ENCODE measurements at regions not wholly inside any gene's neighbourhood (a gene's known extent, or its start where the extent isn't known, plus 50 kb on each side); places are given as distances from the start of the nearest gene placed in this dataset.

DNA sequence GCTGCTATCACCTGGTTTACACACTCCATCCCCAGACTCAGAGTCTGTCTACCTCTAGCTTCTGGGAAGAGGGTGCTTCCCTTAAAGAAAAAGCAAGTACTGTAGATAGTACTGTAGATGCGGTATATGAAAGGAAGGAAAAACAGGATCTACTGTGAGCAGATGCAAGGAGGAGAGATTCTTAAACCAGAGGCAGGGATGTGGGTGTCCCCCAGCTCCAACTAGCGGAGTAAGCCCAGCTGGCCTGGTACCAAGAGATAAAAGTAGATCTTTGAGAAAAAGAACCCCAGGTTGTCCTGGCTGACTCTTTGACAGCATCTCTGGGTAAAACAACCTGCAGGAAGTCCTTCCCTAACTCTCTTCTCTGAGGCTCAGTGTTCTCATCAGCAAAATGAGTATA lies 523.7 kb upstream of the PROK2 start:
- Histone ChIP-seq H3K4me2 (ENCODE audit: low read length) (no peak overlapping the region), H3K79me2 (ENCODE audit: insufficient read depth, low read length) (no peaks in the 10 kb centered on the region), H3K9ac (ENCODE audit: low read length) (no peak overlapping the region), H4K20me1 (ENCODE audit: insufficient read depth, low read length) (no peaks in the 10 kb centered on the region), H3K27ac (ENCODE audit: low read depth, low read length) (no peak overlapping the region), H3K27me3 (ENCODE audit: insufficient read depth, low read length) (no peaks in the 10 kb centered on the region), H3K4me1 (ENCODE audit: insufficient read depth, low read length) (peaks cover 12% of the 10 kb centered on the region), H2AFZ (ENCODE audit: low read depth, low read length) (no peak overlapping the region), H3K9me3 (ENCODE audit: insufficient read depth, low read depth, low read length) (no peaks in the 10 kb centered on the region), H3K36me3 (ENCODE audit: insufficient read depth, low read length) (no peaks in the 10 kb centered on the region), H3K4me3 (ENCODE audit: insufficient read depth, low read depth, low read length) (no peak overlapping the region)
- DNase-seq (ENCODE audit: low read depth): no peak
- Mint-ChIP-seq H3K27ac (ENCODE audit: unreplicated experiment) (no peak overlapping the region), H3K4me1 (ENCODE audit: low read depth, unreplicated experiment) (peaks cover 7% of the 10 kb centered on the region), H3K27me3 (ENCODE audit: low read depth, unreplicated experiment) (peaks cover 34% of the 10 kb centered on the region), H3K36me3 (ENCODE audit: low read depth, unreplicated experiment) (peaks cover 2% of the 10 kb centered on the region), H3K4me3 (ENCODE audit: unreplicated experiment) (no peak overlapping the region), H3K9me3 (ENCODE audit: unreplicated experiment) (peaks cover 6% of the 10 kb centered on the region)
- TF ChIP-seq EZH2 (IDR thresholded peaks at IDR 0.05; ENCODE audit: insufficient read depth, low read length): no peak
- no peak for TF ChIP-seq CTCF (IDR thresholded peaks at IDR 0.05; ENCODE audit: insufficient read depth, low read depth, low read length)
- no peak for FAIRE-seq

GRCh38 chr3:72307438-72308115 lies 522.6 kb upstream of the PROK2 start:
- no peak for FAIRE-seq
- peaks cover 4% of the 10 kb centered on the region for H3K9me3 Mint-ChIP-seq (ENCODE audit: unreplicated experiment)

More at GRCh38 chr3:72307438-72308115, 522.6 kb upstream of the PROK2 start:
- Histone ChIP-seq H3K4me2 (ENCODE audit: low read length) (no peak overlapping the region), H3K4me1 (ENCODE audit: insufficient read depth, low read length) (peaks cover 12% of the 10 kb centered on the region), H3K27me3 (ENCODE audit: insufficient read depth, low read length) (no peaks in the 10 kb centered on the region), H3K4me3 (ENCODE audit: insufficient read depth, low read depth, low read length) (no peak overlapping the region), H3K27ac (ENCODE audit: low read depth, low read length) (no peak overlapping the region), H3K79me2 (ENCODE audit: insufficient read depth, low read length) (no peaks in the 10 kb centered on the region), H2AFZ (ENCODE audit: low read depth, low read length) (no peak overlapping the region), H3K9ac (ENCODE audit: low read length) (no peak overlapping the region), H3K9me3 (ENCODE audit: insufficient read depth, low read depth, low read length) (no peaks in the 10 kb centered on the region), H4K20me1 (ENCODE audit: insufficient read depth, low read length) (no peaks in the 10 kb centered on the region), H3K36me3 (ENCODE audit: insufficient read depth, low read length) (no peaks in the 10 kb centered on the region)
- Mint-ChIP-seq H3K27ac (ENCODE audit: unreplicated experiment) (no peak overlapping the region), H3K4me3 (ENCODE audit: unreplicated experiment) (no peak overlapping the region), H3K27me3 (ENCODE audit: low read depth, unreplicated experiment) (peaks cover 35% of the 10 kb centered on the region), H3K36me3 (ENCODE audit: low read depth, unreplicated experiment) (peaks cover 2% of the 10 kb centered on the region), H3K4me1 (ENCODE audit: low read depth, unreplicated experiment) (peaks cover 6% of the 10 kb centered on the region)
- TF ChIP-seq CTCF (IDR thresholded peaks at IDR 0.05; ENCODE audit: insufficient read depth, low read depth, low read length) (no peak), EZH2 (IDR thresholded peaks at IDR 0.05; ENCODE audit: insufficient read depth, low read length) (no peak)
- DNase-seq (ENCODE audit: low read depth): no peak

All from astrocyte (in vitro differentiated cells and primary cell).